NCI-H128 (cell line): ENCODE measurements at regions not wholly inside any gene's neighbourhood (a gene's known extent, or its start where the extent isn't known, plus 50 kb on each side); places are given as distances from the start of the nearest gene placed in this dataset.

Source experiments
- DNase-seq: peaks from one replicate; lab custom pipeline; 2025; ENCODE audit not compliant: unreplicated experiment; lab: John Stamatoyannopoulos, UW

DNA sequence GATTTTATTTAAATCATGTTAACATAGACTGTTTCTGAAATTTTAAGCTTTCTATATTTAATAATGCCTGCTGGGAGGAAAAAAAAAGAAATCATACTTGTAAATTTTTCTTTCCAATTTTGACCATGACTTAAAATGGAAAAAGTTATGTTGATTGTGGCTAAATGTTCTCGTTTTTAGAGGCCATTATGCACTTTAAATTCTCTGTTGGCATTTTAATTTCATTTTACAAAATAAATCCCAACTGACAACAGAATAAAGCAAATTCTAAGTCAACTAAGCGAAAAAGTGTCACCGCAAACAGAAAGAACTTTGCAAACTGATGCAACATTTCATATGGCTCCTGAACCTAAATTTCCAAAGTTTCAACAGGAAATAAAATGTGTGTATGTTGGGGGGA lies 74.8 kb upstream of the G2E3 start:
- DNase-seq, result no peak

DNA sequence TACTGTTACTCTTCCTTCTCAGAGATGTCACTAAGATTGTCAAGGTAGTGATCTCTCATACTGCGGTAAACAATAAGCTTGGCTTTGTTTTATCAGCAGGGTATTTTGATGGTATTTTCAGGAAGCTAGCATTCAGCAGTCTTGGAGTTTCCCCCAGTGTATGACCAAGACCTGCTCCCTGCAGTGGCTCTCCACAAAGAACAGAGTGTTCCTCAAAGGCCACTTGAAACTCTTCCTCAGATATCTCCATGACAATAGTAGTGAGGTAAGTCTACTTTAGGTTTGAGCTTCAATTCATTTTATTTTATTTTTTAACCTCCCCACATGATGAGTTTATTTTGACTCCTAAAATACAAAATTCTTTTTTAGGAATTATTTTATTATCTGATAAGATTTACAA lies 74.0 kb upstream of the G2E3 start:
- no peak for DNase-seq

DNA sequence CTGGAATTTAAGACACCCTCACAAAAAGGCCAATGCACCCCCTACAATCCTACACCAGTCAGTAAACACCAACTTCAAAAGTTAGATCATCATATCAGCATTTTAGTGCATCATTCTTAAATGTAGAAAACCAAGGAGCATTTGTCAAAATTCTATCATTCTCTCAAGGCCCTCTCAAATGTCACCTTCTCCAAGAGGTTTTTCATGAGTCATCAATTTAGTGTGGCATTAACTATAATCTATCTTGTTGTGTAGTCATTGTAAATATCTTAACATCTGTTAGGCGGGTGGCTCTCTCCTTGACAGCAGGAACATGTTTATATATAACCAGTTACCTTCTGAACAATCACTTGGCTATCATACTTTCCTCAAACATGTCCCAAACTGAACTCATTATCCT lies 62.1 kb upstream of the G2E3 start:
- no peak for DNase-seq

DNA sequence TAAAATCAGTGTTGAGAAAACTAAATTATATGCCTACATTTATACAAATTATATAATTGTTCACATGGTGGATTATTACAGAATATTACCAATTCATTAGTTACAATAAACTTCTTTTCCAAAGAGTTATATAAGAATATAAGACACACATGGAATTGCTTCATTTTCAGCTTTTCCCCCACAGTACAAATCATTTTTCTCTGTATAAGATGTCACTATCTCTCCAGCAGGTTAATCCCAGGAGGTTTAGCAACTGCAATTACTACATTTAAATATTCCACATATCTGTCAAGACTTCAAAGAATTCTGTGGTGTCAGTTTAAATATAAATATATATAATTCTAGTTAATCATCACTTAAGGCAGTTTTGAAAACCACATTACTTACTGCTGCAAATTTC lies 59.6 kb upstream of the G2E3 start:
- DNase-seq, result no peak

DNA sequence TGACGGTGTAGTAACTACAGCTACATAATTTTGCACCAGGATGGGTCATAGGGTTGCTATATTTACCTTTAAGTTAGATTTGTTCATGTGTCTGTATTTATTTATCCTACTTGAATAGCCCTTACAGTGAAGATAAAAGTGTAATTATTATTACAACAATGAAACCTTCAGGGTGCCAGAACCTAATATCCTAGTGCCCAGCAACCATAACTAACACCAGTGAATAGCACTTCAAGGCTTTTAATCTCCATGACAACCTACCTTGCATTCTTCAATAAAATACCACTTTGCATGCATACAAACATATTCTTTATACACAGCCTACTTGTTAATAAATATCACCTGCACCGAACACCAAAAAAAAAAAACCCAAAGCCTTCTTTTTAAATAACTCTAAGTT lies 58.7 kb upstream of the G2E3 start:
- DNase-seq, result peak; percentile 86

DNA sequence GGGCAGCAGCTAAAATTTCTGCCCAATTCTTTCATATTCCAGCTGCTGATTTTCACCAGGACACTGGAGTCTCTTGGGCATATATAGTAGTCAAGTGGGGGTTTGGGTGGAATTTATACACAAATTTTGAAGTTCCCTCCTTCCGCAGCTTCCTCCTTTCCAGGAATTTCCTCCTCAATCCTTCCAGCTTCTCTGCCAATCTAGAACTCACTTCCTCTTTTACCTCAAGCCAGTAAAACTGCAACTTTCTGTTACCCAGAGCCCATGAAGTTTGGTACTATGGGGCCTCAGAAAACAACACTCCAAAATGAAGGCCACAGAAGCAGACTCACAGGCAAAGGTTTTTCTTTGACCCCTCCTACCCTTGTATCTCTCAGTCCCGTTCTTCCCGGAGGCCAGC lies 51.7 kb upstream of the G2E3 start:
- DNase-seq, result no peak
